Naive thymus-derived CD8-positive, alpha-beta T cell (primary cell): ENCODE measurements at regions not wholly inside any gene's neighbourhood (a gene's known extent, or its start where the extent isn't known, plus 50 kb on each side); places are given as distances from the start of the nearest gene placed in this dataset.

Experiments used
- ATAC-seq, 2 donors: fragments of 150-1000 bp; cut with Tn5 transposase in 1 of 2; sonication (Bioruptor Pico), chemical (Tn5 transposase) in 1 of 2; 1 replicate in 1 of 2; 2 replicates in 1 of 2; pipeline ENCODE4 v1.10.0; 2021; ENCODE audit warnings: mild to moderate bottlenecking in 2 of 2, moderate library complexity in 2 of 2
- POLR2A ChIA-PET: fragments of 350-600 bp; sonication (Branson Sonifier 250); formaldehyde crosslinking; loops from one replicate; lab custom pipeline; 2021; ENCODE audit warnings: antibody characterized with exemption; lab: Charles Lee
- DNase-seq, 10 donors: peaks; one replicate each; pipeline versions ENCODE4 v3.0.0 to v3.0.0-alpha.2; 2020 to 2022
- H3K27ac Mint-ChIP-seq, 10 donors: one replicate each; pipeline ENCODE4 v1.8.0; 2020 to 2022; ENCODE audit warnings: mild to moderate bottlenecking in 10 of 10, mixed read lengths in 10 of 10, moderate library complexity in 4 of 10, inconsistent platforms in 1 of 10
- H3K27me3 Mint-ChIP-seq, 5 donors: one replicate each; pipeline ENCODE4 v1.8.0; 2021 to 2022; ENCODE audit warnings: mixed read lengths in 5 of 5
- H3K36me3 Mint-ChIP-seq, 3 donors: one replicate each; pipeline ENCODE4 v1.8.0; 2020 to 2022; ENCODE audit warnings: mixed read lengths in 3 of 3, mild to moderate bottlenecking in 2 of 3, inconsistent platforms in 1 of 3
- H3K4me1 Mint-ChIP-seq, 4 donors: one replicate each; pipeline ENCODE4 v1.8.0; 2021 to 2022; ENCODE audit warnings: mixed read lengths in 4 of 4
- H3K4me3 Mint-ChIP-seq, 10 donors: one replicate each; pipeline ENCODE4 v1.8.0; 2020 to 2022; ENCODE audit warnings: mild to moderate bottlenecking in 10 of 10, mixed read lengths in 10 of 10, moderate library complexity in 6 of 10, inconsistent platforms in 1 of 10
- H3K9me3 Mint-ChIP-seq, 9 donors: one replicate each; pipeline ENCODE4 v1.8.0; 2020 to 2022; ENCODE audit warnings: mixed read lengths in 9 of 9, mild to moderate bottlenecking in 3 of 9, inconsistent platforms in 1 of 9, moderate library complexity in 1 of 9

GRCh38 chr12:91920276-91920675 lies 225.4 kb downstream of the BTG1 start:
- peak overlapping the region in 1 of 10 donors; percentile 7 for H3K27ac Mint-ChIP-seq
- peaks cover 26 to 37% (median 32%) of the 10 kb centered on the region in 4 donors for H3K4me1 Mint-ChIP-seq
- peaks cover 0 to 5% (median 0%) of the 10 kb centered on the region in 3 donors for H3K36me3 Mint-ChIP-seq
- DNase-seq, result no peak
- no peaks in the 10 kb centered on the region for H3K27me3 Mint-ChIP-seq
- POLR2A ChIA-PET, result interaction anchor here (0.6 kb wide), 1 partner anchor 85 kb away, joined by 3 read pairs; no protein-coding TSS in a partner anchor
- no peak for ATAC-seq
- H3K9me3 Mint-ChIP-seq, result peaks cover 0 to 8% (median 3%) of the 10 kb centered on the region in 9 donors
- H3K4me3 Mint-ChIP-seq, result no peak overlapping the region

GRCh38 chr12:91918431-91918830 lies 227.2 kb downstream of the BTG1 start:
- Mint-ChIP-seq H3K36me3 (peaks cover 0 to 6% (median 0%) of the 10 kb centered on the region in 3 donors), H3K9me3 (peaks cover 0 to 7% (median 3%) of the 10 kb centered on the region in 9 donors), H3K27ac (peak overlapping the region in 4 of 10 donors; percentile 2 to 74 (median 30)), H3K4me3 (no peak overlapping the region), H3K4me1 (peaks cover 24 to 36% (median 32%) of the 10 kb centered on the region in 4 donors), H3K27me3 (no peaks in the 10 kb centered on the region)
- POLR2A ChIA-PET, result no interaction called here
- no peak for ATAC-seq
- no peak for DNase-seq

GRCh38 chr12:91914701-91915100 lies 230.9 kb downstream of the BTG1 start:
- Mint-ChIP-seq H3K27ac (no peak overlapping the region), H3K4me1 (peaks cover 14 to 37% (median 20%) of the 10 kb centered on the region in 4 donors), H3K36me3 (peaks cover 0 to 1% (median 0%) of the 10 kb centered on the region in 3 donors), H3K9me3 (peaks cover 0 to 4% (median 3%) of the 10 kb centered on the region in 9 donors), H3K4me3 (no peak overlapping the region), H3K27me3 (no peaks in the 10 kb centered on the region)
- no peak for DNase-seq
- no peak for ATAC-seq
- POLR2A ChIA-PET, result no interaction called here

GRCh38 chr12:91913651-91914050 lies 232.0 kb downstream of the BTG1 start:
- ATAC-seq, result no peak
- peaks cover 14 to 39% (median 20%) of the 10 kb centered on the region in 4 donors for H3K4me1 Mint-ChIP-seq
- DNase-seq, result no peak
- H3K36me3 Mint-ChIP-seq, result peaks cover 0 to 2% (median 0%) of the 10 kb centered on the region in 3 donors
- POLR2A ChIA-PET, result no interaction called here
- H3K9me3 Mint-ChIP-seq, result peaks cover 0 to 7% (median 3%) of the 10 kb centered on the region in 9 donors
- H3K27ac Mint-ChIP-seq, result peak overlapping the region in 2 of 10 donors; percentile 11
- no peaks in the 10 kb centered on the region for H3K27me3 Mint-ChIP-seq
- H3K4me3 Mint-ChIP-seq, result no peak overlapping the region

DNA sequence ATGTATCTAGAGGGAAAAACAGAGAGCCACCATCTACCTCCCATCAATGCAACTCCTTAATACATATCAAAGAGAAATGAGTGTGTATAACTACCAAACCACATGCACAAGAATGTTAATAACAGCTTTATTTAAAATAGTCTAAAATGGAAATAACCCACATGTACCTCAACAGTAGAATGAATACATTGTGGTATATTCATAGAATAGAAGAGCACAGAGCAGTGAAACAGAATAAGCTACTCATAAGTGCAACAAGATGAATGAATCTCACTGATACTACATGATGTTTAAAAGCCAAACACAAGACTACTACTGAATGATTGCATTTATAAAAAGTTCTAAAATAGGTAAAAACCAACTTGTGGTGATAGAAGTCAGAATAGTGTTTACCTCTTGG lies 232.5 kb downstream of the BTG1 start:
- Mint-ChIP-seq H3K4me3 (no peak overlapping the region), H3K4me1 (peaks cover 12 to 40% (median 15%) of the 10 kb centered on the region in 4 donors), H3K27ac (peak overlapping the region in 1 of 10 donors; percentile 11), H3K36me3 (peaks cover 0 to 4% (median 0%) of the 10 kb centered on the region in 3 donors), H3K27me3 (no peaks in the 10 kb centered on the region), H3K9me3 (peaks cover 0 to 10% (median 3%) of the 10 kb centered on the region in 9 donors)
- ATAC-seq, result no peak
- POLR2A ChIA-PET, result interaction anchor here (0.8 to 0.9 kb wide), 2 partner anchors 9 to 33 kb away, joined by 3 read pairs; no protein-coding TSS in a partner anchor
- DNase-seq, result no peak

DNA sequence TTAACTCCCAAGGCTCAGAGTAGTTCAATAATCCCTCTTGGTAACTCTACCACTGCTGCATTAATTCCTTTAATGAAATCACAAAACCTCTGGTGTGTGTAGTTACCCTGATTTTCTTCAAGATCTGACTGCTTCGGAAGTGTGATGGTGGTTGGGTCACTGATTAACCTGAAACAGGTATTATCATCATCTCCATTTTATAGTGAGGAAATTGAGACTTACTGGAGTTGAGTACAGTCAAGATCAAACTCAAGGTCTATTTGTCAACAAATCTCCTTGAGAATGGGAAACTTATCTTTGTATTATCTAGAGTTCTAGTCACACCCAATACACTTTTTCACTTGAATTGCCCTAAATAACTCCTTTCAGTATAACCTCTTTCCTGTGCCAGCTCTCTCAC lies 233.5 kb downstream of the BTG1 start:
- no peaks in the 10 kb centered on the region for H3K27me3 Mint-ChIP-seq
- DNase-seq (no peak), ATAC-seq (no peak)
- peaks cover 0 to 16% (median 7%) of the 10 kb centered on the region in 9 donors for H3K9me3 Mint-ChIP-seq
- peaks cover 11 to 43% (median 16%) of the 10 kb centered on the region in 4 donors for H3K4me1 Mint-ChIP-seq
- H3K36me3 Mint-ChIP-seq, result peaks cover 0 to 4% (median 4%) of the 10 kb centered on the region in 3 donors
- peak overlapping the region in 1 of 10 donors; percentile 6 for H3K27ac Mint-ChIP-seq
- POLR2A ChIA-PET, result interaction anchor here (0.8 to 0.9 kb wide), 2 partner anchors 9 to 34 kb away, joined by 3 read pairs; no protein-coding TSS in a partner anchor
- H3K4me3 Mint-ChIP-seq, result no peak overlapping the region

GRCh38 chr12:91910871-91911388 lies 234.7 kb downstream of the BTG1 start:
- POLR2A ChIA-PET, result interaction anchor here (0.7 to 1.1 kb wide), 3 partner anchors 28 to 234 kb away, joined by 3 to 6 read pairs (median 4); partner anchors contain the start of gene BTG1
- peak in 1 of 10 donors; percentile 18 for DNase-seq

GRCh38 chr12:91902860-91903683 lies 242.6 kb downstream of the BTG1 start:
- POLR2A ChIA-PET, result interaction anchor here (0.9 to 1.1 kb wide), 2 partner anchors 12 to 15 kb away, joined by 3 to 4 read pairs; no protein-coding TSS in a partner anchor
- H3K36me3 Mint-ChIP-seq, result peaks cover 0 to 36% (median 22%) of the 10 kb centered on the region in 3 donors
- H3K4me1 Mint-ChIP-seq, result peaks cover 12 to 41% (median 30%) of the 10 kb centered on the region in 4 donors
- H3K27ac Mint-ChIP-seq, result peak overlapping the region in 6 of 10 donors; percentile 6 to 61 (median 40)
- DNase-seq (no peak), ATAC-seq (no peak)
- peak overlapping the region in 1 of 10 donors; percentile 9 for H3K4me3 Mint-ChIP-seq
- peaks cover 6 to 43% (median 15%) of the 10 kb centered on the region in 9 donors for H3K9me3 Mint-ChIP-seq
- no peaks in the 10 kb centered on the region for H3K27me3 Mint-ChIP-seq

More at GRCh38 chr12:91910871-91911388, 234.7 kb downstream of the BTG1 start:
- no peaks in the 10 kb centered on the region for H3K27me3 Mint-ChIP-seq
- peak overlapping the region in 7 of 10 donors; percentile 1 to 74 (median 49) for H3K27ac Mint-ChIP-seq
- peak; percentile 45 to 68 for ATAC-seq
- H3K9me3 Mint-ChIP-seq, result peaks cover 0 to 16% (median 10%) of the 10 kb centered on the region in 9 donors
- H3K36me3 Mint-ChIP-seq, result peaks cover 0 to 4% (median 4%) of the 10 kb centered on the region in 3 donors
- H3K4me1 Mint-ChIP-seq, result peaks cover 11 to 44% (median 16%) of the 10 kb centered on the region in 4 donors
- H3K4me3 Mint-ChIP-seq, result no peak overlapping the region

DNA sequence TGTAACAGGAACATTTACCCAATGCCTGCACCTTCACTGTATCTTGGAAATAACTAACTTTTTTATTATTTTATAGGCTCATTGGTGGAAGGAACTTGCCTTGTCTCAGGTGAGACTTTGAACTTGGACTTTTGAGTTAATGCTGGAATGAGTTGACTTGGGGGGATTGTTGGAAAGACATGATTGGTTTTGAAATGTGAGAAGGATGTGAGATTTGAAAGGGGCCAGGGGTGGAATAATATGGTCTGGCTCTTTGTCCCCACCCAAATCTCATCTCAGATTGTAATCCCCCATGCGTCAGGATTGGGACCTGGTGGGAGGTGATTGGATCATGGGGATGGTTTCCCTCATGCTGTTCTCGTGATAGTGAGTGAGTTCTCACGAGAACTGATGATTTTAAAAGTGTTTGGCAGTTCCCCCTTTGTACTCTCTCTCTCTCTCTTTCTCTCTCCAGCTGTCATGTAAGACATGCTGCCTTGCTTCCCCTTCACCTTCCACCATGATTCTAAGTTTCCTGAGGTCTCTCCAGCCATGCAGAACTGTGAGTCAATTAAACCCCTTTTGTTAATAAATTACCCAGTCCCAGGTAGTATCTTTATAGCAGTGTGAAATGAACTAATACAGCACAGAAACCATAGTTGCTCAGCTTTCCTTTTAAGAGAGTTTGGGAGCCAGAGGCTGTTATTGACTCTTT lies 244.1 kb downstream of the BTG1 start:
- peaks cover 3 to 35% (median 12%) of the 10 kb centered on the region in 9 donors for H3K9me3 Mint-ChIP-seq
- DNase-seq (no peak), ATAC-seq (no peak)
- peaks cover 0 to 39% (median 26%) of the 10 kb centered on the region in 3 donors for H3K36me3 Mint-ChIP-seq
- peak overlapping the region in 4 of 10 donors; percentile 2 to 37 (median 11) for H3K27ac Mint-ChIP-seq
- POLR2A ChIA-PET, result no interaction called here
- H3K4me3 Mint-ChIP-seq, result no peak overlapping the region
- H3K4me1 Mint-ChIP-seq, result peaks cover 12 to 43% (median 29%) of the 10 kb centered on the region in 4 donors
- no peaks in the 10 kb centered on the region for H3K27me3 Mint-ChIP-seq

DNA sequence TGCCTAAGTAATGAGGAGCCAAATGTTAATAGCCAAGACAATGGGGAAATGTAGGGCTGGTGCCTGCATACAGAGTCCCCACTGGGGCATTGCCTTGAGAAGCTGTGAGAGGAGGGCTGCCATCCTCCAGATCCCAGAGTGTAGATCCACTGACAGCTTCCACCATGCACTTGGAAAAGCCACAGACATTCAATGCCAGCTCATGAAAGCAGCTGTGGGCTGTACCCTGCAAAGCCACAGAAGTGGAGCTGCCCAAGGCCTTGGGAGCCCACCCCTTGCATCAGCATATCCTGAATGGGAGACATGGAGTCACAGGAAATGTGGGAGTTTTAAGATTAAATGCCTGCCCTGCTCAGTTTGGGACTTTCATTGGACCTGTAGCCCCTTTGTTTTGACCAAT lies 244.7 kb downstream of the BTG1 start:
- H3K4me3 Mint-ChIP-seq, result no peak overlapping the region
- DNase-seq (no peak), ATAC-seq (no peak)
- H3K9me3 Mint-ChIP-seq, result peaks cover 3 to 30% (median 12%) of the 10 kb centered on the region in 9 donors
- peaks cover 0 to 39% (median 26%) of the 10 kb centered on the region in 3 donors for H3K36me3 Mint-ChIP-seq
- H3K4me1 Mint-ChIP-seq, result peaks cover 14 to 43% (median 29%) of the 10 kb centered on the region in 4 donors
- no peaks in the 10 kb centered on the region for H3K27me3 Mint-ChIP-seq
- peak overlapping the region in 3 of 10 donors; percentile 10 to 57 (median 26) for H3K27ac Mint-ChIP-seq
- POLR2A ChIA-PET, result no interaction called here

DNA sequence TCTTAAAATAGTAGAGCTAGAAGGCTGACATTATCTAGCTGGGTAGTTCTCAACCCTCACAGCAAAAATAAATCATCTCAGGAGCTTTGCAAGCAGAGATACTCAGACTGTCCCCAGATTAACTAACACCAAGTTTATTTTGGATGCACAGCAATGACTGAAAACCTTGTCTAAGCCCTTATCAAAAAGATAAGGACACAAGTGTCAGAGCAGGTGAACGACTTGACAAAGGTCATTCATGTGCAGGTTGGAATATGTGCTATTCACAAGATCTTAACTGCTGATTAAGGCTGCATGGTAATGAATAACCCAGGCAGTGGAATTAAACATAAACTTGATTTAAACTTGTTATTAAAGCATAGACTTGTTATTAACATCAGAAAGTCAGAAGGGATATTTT lies 246.6 kb downstream of the BTG1 start:
- H3K4me1 Mint-ChIP-seq, result peaks cover 11 to 30% (median 18%) of the 10 kb centered on the region in 4 donors
- ATAC-seq, result no peak
- DNase-seq, result no peak
- H3K27ac Mint-ChIP-seq, result peak overlapping the region in 2 of 10 donors; percentile 7 to 36
- POLR2A ChIA-PET, result no interaction called here
- no peaks in the 10 kb centered on the region for H3K27me3 Mint-ChIP-seq
- H3K9me3 Mint-ChIP-seq, result peaks cover 3 to 22% (median 12%) of the 10 kb centered on the region in 9 donors
- peaks cover 0 to 25% (median 22%) of the 10 kb centered on the region in 3 donors for H3K36me3 Mint-ChIP-seq
- H3K4me3 Mint-ChIP-seq, result no peak overlapping the region
